ENCODE measurements at regions not wholly inside any gene's neighbourhood (a gene's known extent, or its start where the extent isn't known, plus 50 kb on each side); places are given as distances from the start of the nearest gene placed in this dataset.

DNA sequence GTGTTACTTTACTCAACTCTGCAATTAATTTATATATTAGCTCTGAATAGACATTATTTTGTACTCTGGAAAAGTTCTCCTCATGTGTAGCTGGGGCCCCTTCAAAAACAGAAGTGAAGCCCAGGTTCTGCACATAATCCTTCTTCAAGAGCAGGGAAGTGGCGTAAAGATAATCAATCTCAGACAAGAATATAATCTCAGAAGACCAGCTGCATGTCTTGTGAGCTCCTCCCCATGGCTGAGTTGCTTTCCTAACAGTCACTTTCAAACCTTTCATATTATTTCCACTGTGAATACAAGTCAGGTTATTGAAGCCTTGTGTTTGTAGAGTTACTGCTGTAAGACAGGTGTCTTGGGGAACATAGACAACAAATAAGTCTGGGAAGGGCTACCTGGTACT, 691.9 kb downstream of the RFPL4B start:
- ChIA-PET CTCF (no interaction called here), POLR2A (no interaction called here)
- TF ChIP-seq, protein P1, sequence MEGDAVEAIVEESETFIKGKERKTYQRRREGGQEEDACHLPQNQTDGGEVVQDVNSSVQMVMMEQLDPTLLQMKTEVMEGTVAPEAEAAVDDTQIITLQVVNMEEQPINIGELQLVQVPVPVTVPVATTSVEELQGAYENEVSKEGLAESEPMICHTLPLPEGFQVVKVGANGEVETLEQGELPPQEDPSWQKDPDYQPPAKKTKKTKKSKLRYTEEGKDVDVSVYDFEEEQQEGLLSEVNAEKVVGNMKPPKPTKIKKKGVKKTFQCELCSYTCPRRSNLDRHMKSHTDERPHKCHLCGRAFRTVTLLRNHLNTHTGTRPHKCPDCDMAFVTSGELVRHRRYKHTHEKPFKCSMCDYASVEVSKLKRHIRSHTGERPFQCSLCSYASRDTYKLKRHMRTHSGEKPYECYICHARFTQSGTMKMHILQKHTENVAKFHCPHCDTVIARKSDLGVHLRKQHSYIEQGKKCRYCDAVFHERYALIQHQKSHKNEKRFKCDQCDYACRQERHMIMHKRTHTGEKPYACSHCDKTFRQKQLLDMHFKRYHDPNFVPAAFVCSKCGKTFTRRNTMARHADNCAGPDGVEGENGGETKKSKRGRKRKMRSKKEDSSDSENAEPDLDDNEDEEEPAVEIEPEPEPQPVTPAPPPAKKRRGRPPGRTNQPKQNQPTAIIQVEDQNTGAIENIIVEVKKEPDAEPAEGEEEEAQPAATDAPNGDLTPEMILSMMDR (IDR thresholded peaks at IDR 0.05; ENCODE audit: control extremely low read depth, extremely low read depth, low read depth, missing control alignments) = no peak

DNA sequence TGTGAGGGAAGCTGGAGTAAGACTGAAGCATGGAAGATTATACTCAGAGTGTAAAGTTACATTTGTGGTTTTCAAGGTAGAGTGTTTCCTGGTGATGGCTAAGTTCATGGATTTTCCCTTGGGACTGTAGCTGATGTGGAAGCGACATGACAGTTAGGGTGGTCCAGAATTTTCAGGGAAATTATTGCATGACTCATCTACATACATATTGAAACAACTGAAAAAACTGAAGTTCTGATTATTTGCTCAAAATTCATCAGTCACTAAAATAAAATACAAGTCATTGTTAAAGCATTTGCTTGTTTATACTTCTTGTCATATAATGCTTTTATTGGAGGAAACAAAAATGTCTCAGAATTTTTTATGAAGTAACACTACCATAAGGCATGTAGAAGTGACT, 700.0 kb downstream of the RFPL4B start:
- ChIA-PET CTCF (interaction anchor here (1.9 to 2.0 kb wide), 2 partner anchors 9 to 10 kb away, joined by 4 to 6 read pairs; no protein-coding TSS in a partner anchor), POLR2A (no interaction called here)
- TF ChIP-seq, protein P1 (IDR thresholded peaks at IDR 0.05; ENCODE audit: control extremely low read depth, extremely low read depth, low read depth, missing control alignments) = no peak
- DNase-seq (ENCODE audit: extremely low spot score) = no peak

More for the DNA sequence above, 691.9 kb downstream of the RFPL4B start:
- no peak for DNase-seq (ENCODE audit: extremely low spot score)

DNA sequence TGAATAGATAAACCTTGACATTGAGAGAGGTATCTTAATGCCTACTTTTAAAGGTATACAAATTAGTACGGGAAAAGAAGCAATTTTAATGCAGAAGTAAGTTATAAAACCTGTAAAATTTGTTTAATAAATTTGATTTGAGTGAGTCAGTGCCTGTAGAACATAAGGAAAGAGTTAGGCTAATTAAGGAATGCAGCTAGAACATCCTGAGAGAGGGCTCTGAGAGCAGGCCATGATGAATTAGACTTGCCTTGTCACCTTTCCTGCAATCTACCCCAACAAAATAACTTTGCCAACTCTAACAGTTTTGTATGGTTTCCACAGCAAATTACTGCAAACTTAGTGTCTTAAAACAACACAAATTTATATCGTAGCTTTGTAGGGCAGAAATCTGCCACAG, 700.8 kb downstream of the RFPL4B start:
- POLR2A ChIA-PET = no interaction called here
- DNase-seq (ENCODE audit: extremely low spot score) = no peak
- CTCF ChIA-PET = interaction anchor here (1.9 kb wide), 1 partner anchor 8 kb away, joined by 6 read pairs; no protein-coding TSS in a partner anchor
- TF ChIP-seq, protein P1 (IDR thresholded peaks at IDR 0.05; ENCODE audit: control extremely low read depth, extremely low read depth, low read depth, missing control alignments) = no peak

DNA sequence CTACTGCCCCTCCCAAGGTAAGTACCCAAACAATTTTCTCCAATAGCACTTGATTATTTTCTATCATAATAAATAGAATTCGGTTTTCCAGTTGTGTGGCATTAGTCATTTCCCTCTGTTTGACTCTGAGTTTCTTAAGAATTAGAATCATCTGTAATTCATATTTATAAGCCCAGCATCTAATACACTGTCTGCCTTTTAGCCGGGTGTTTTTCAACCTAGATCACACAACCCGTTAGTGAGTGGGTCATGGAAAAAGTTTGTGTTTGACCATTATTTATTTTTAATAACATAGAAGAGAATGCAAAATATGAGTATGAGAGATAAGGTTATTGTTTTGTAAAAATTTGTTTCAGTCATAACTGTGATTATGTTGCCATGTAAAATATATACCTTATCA, 701.6 kb downstream of the RFPL4B start:
- TF ChIP-seq, protein P1 (IDR thresholded peaks at IDR 0.05; ENCODE audit: control extremely low read depth, extremely low read depth, low read depth, missing control alignments) = no peak
- DNase-seq (ENCODE audit: extremely low spot score) = no peak
- POLR2A ChIA-PET = no interaction called here
- CTCF ChIA-PET = interaction anchor here (0.6 kb wide), 1 partner anchor 810 kb away, joined by 3 read pairs; no protein-coding TSS in a partner anchor

DNA sequence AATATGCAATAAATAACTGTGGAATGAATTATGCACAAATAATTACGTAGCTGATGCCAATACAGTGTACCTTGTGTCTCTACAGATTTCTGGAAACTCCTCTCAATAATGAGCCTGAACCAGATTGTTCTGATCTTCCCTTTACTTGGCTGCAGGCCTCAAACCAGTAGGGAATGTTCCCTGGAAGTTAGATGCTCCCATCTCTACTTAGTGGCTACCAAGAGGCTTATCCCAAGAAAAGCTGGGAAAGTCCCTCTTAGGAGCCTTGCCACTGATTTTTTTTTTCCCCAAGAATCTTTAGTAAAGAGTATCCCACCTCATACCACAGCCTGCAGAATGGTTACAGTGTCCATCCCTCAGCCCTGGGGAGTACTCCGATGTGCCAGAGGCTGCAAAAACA, 702.1 kb downstream of the RFPL4B start:
- ChIA-PET CTCF (interaction anchor here (0.6 kb wide), 1 partner anchor 809 kb away, joined by 3 read pairs; no protein-coding TSS in a partner anchor), POLR2A (no interaction called here)
- DNase-seq (ENCODE audit: extremely low spot score) = no peak
- TF ChIP-seq, protein P1 (IDR thresholded peaks at IDR 0.05; ENCODE audit: control extremely low read depth, extremely low read depth, low read depth, missing control alignments) = no peak

DNA sequence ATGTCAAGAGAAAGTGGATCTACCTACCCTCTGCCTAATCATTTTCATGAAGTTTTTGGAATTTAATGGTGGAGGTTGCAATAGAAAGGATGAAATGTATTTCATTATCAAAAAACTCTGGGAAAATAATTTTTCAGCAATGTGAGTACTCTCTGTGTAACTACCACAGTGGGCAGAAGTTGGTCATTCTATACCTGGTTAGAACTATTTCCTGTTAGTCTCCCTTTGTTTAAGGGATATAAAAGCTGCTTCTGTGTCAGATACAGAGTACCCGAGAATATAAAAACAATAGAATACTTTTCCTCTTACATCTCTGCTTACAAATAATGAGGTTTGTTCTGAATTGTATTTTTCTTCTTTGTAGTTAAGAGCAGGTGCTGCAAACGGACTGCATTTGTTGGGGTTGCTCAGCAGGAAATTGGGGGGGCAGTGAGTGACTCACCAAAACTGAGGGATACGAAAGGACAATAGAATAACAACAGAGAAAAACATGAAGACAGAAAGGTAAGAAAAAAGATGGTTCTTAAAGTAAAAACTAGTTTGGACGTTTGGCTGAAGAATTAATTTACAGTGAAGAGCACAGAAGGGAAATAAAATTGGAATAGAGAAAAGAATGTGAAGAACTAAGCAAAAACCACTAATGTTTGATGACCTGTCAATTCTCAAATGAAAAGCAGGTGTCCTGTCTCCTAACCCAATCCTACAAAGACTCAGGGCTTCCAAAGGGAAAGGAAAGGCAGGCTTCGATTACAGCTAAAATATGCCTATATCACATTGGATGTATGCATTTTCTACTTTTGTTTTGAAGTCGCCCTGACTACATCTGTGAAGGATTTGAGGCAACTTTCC, 703.1 kb downstream of the RFPL4B start:
- no peak for DNase-seq (ENCODE audit: extremely low spot score)
- POLR2A ChIA-PET = no interaction called here
- CTCF ChIA-PET = no interaction called here
- TF ChIP-seq, protein P1 (IDR thresholded peaks at IDR 0.05; ENCODE audit: control extremely low read depth, extremely low read depth, low read depth, missing control alignments) = no peak

Measured in GM10248 (cell line).